HTR-8/SVneo (cell line): ENCODE measurements at regions not wholly inside any gene's neighbourhood (a gene's known extent, or its start where the extent isn't known, plus 50 kb on each side); places are given as distances from the start of the nearest gene placed in this dataset.

ENCODE experiments used
- DNase-seq: peaks from one replicate; pipeline ENCODE4 v3.0.0; 2011; ENCODE audit warnings: low spot score, mixed read lengths; ENCODE audit not compliant: insufficient read length
- FAIRE-seq: peaks from 2 replicates; lab custom pipeline; 2011; peaks lifted over from hg19 to GRCh38; lab: Jason Lieb, UNC

DNA sequence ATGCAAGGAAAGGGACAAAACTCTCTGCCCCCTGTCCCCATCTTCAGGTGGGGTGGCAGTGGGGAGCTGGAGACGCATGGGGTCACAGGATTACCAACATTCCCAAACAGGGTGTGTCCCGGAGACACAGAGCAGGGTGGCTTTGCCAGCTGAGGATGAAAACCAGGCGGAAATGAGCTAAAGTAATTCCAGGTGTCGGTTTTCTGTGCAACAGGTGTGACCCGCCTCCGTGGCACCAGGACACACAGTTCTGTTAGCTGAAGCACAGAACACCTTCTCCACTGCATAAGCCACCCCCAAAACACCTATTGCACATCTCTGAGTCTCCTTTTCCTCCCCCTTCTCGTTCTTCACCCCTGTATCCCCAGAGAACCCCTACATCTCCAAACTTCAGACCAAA, 122.7 kb upstream of the GLI2 start:
- FAIRE-seq (peak; percentile 20), DNase-seq (no peak)

DNA sequence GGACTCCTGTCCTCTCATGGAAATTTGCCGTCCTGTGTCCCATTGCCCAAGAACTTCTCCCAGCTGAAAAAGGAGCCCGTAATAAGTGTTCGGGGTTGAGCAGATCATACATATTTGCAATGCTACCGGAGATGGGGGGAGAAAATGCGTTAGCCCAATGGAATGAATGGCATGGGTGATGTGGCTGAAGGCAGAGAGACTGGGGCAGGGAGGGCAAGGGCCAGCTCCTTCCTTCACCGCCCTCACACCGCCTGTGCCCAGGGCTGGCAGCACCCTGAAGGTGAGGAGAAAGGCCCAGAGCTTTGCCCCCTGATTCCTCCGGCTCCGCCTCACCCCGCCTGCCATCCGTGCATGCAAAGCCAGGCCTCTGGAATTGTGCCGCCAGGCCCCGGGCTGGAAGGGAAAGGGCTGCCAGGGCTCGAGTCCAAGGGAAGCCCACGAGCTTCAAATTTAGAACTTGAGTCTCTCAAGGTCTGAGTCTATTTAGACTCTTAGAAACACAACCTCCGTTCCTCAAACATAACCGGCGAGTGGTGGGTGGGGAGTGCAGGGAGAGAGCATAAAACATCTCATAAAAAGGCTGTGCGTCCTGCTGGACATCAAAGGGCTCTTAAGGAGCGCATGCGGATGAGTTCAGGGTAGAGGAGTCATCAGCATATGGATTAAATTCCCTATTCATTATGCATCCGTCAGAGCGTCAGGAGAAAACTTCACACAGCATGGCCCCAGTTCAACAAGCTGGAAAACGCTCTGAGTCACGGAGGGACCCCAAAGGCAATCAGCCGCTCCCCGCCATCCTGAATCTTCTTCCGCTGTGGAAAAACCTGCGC, 121.7 kb upstream of the GLI2 start:
- DNase-seq (peak; percentile 59), FAIRE-seq (peak; percentile 92)

DNA sequence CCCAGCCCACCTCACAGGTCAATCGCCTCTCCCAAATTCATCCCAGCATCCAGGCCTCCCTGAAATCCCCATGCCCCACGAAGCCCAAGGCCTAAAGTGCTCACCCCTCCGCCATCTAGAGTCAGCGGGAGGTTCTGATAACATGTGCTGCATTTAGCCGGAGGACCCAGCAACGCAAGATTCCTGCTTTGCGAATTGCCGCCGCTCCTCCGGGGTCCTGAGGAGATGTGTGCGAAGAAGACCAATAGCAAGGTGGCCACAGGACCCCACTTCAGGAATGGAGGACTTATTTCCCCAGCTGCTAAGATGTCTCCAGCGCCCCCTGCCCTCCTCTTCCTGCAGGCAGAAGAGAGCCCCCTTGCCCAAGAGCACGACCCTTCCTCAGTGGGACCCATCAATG, 120.8 kb upstream of the GLI2 start:
- FAIRE-seq (no peak), DNase-seq (no peak)

DNA sequence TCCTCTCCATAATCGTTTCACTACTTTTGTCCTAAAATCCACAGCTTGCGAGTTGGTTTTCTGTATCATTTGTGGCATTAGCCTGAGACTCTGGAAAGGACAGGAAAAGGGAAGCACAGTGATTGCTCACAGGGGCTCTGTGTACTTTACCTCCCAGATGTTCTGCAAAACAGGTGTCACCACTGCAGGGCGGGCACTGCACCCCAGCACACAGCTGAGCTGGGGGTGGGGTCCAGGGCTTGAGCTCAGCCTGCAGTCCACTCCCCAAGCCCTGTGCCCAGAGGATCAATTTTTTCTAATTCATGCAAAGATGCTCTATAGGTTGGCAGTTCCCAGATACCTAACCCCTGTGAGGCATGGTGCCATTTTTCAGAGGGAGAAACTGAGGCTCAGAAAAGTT, 119.4 kb upstream of the GLI2 start:
- DNase-seq, result no peak
- FAIRE-seq, result no peak

DNA sequence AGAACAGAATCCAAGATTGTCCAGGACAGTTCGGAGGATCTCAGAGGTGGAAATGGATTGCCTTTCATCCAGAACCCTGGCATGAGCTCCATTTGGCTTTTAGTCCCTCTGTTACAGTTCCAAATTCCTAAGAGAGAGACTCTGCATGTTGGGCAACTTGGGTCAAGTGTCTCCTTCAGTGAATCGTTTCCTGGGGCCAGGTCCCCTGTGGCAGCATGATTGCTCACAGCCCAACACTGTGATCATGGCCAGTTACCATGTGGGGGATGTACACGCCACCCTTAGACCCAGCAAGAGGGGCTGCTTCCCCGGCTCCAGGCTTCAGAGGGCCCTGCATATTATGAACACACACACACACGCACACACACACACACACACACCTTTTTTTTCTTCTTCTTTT, 118.6 kb upstream of the GLI2 start:
- FAIRE-seq (no peak), DNase-seq (no peak)

DNA sequence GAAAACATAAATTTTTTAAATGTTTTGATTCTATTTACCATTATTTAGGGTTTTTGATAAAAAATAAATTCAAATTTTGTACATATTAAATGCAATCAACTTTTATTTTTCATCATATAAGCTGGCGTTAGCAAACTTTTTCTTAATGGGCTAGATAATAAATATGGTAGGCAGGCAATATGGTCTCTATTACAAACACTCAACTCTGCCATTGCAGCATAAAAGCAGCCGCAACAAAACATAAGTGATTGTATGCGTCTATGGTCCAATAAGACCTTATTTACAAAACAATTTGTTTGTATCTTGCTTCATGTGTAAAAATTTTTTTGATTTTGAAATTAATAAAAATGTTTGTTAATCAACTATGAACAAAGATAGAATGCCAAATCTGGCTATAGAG, 116.8 kb upstream of the GLI2 start:
- no peak for FAIRE-seq

DNA sequence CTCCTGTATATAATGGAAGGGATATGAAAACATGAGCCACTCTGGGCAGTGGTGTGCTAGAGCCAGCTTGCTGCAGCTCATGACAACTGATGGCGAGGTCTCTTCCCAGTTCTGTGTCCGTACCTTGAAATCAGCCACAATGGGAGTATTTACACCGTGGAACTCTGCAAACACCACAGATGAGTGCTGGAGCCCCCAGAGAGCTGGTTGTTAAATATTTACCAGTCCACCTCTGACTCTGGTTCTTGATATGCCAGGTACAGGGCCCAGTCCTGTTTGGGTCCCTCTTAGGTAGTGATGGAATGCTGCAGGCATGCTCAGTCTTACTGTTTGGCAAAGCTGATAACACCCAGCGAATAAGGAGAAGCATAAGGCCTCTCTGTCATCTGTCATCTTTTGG, 116.1 kb upstream of the GLI2 start:
- FAIRE-seq (no peak), DNase-seq (no peak)

More for the DNA sequence above, 116.8 kb upstream of the GLI2 start:
- no peak for DNase-seq

DNA sequence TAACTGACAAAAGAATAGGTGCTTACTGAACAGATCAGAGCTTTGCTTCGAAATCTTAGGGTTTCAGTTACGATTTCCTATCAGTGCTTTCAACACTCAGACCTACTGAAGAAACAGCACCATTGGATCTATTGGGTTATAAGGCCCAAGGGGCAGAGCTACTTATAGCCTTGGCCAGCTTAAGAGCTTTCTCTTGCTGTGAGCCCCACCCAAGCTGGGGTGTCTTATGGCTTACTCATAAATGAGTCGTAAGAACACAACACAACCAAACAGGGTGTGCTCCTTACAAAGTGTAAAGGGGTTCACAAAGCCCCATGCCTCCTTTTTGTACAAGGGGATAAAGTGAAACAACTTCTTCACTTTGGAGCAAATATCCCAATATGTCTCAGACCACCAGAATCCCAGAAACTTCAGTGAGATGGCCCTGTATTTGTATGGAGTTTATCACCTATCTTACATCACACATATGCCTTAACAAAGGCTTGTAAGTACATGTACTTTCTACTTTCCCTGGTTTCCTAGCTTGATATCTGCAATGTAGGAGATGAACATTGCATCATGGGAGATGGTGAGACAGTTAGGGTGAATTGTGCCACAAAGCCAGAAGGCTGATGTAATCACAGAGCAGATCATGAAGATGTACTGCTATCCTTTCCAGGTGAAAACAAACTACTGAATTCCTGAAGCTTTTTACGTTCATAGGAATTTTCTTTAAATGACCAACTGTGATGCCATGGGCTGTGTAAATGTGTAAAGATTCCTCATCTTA, 115.5 kb upstream of the GLI2 start:
- FAIRE-seq (peak; percentile 63), DNase-seq (no peak)

DNA sequence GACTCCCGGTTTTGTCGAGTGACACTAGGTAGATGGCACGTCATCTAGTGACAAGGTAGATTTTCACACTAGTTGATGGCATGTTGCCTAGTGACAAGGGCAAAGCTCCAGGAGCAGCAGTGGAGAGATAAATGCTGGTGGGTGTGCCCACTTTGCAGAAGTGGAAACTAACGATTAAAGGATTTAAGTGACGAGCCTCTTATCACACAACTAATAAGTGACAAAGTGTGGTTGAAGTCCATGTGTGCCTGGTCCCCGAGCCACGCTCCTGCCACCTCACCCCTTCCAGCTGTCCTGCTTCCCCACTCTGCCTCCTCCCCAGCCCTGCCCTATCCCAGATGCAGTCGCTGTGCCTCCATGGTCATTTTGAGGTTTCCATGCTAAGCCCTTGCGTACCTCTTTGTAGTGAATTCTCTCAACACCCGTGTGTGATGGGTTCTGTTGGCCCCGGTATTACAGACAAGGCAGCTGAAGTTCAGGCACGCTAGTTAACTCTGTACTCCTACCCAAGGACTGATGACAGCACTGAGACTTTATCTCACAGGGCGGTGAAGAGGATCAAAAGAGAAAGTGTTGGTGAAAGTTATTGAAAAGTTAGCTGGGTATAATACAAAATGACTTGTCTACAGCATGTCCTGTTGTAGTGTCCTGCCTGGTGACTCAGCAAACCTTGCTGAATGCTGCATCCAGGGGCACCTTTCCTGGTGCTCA, 113.4 kb upstream of the GLI2 start:
- FAIRE-seq (no peak), DNase-seq (no peak)

DNA sequence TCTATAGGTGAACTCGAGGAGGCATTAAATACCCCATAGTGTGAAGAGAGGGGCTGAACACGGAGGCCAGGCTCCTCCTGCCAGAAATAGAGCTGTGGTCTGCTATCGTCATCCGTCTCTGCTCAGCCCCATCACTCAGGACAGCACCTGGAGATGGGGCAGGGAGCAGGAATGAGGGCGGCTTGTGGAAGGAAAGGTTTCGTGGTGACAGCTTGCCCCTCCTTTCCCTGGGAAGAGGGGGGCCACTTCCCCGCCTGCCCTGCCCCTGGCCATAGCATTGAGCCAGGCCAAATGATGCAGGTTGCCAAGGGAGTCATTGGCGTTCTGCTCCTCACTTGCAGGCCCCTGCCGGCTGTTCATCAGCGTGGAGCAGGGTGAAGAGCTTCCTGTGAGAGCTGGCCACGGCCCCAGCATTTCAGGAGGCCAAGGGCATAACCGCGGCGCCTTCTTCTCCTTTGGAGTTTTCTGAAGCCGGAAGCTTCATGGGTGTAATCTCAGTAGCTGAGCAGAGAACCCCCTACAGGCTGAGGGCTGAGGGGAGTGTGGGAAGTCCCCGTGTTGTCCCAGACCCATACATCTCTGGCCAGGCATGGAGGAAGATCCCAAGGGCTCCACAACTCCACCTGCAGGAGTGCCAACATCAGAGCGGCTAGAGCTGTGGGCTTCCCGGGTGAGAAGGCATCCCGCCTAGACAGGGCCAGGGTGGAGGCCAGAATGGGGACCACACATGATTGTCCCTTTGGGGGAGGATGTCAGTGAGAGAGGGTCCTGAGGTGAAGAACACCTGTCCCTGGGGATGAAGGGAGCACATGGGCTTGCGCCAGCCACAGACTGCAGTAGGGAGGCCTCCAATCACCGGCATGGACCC, 112.5 kb upstream of the GLI2 start:
- DNase-seq (no peak), FAIRE-seq (no peak)

DNA sequence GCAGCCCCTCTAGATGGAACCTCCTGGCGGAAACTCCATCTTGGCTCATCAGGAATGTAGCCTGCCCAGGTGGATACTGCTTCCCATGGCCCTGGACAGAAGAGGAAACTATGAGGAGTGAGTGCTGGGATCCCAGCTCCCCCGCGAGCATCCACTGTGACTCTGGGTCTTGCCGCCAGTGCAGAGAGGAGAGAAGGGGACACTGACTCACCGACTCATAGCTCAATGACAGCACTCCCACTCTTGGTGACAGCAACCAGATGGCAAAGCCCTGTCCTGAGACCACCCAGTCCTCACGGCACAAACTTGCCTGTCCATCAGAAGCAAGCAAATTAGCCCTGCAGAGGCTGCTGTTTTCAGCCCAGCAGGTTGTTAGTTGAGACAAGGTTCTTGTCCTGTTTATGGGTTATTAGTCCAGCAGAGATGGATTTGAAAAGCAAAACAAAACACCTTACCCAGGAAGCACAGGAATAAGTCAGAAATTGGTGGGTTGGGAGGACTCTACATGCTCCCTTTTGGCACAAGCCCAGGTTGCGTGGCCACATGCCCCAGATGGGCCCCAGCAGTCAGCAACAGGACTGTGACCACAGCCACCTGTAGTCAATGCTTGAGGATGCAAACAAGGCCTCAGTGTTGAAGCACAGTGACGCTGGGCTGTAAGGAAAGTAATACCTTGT, 111.5 kb upstream of the GLI2 start:
- DNase-seq (no peak), FAIRE-seq (no peak)

DNA sequence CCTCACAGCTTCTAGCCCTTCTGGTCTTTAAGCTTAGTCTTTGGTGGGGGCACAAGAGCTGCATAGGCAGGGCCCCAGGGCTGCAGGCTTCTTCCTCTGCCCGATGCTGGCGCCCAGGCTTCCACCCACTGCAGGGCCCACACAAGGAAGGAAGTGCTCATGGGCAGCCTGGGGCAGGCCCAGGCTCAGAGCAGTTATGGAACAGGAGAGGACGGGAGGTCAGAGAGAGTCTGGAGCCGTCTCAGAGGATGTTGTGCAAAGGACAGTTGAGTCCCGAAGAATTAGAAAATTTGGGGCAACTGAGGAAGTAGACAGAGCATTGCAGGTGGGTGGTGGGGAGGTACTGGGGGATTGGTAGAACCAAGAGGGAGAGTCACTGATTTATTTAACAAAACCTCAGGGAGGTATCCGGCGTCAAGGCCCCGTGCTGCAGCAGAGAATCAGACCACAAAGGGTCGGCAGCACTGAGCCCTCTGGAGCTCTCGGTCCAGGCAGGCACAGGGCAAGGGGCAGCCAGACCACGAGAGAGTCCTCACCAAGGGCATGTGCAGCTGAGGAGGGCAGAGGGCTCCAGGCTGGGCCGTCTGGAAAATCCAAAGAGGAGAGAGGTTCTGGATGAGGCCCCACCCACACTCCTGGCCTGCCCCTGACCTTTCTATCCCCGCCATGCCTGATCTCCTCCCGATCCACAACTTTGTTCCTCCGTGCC, 110.8 kb upstream of the GLI2 start:
- DNase-seq (no peak), FAIRE-seq (no peak)

DNA sequence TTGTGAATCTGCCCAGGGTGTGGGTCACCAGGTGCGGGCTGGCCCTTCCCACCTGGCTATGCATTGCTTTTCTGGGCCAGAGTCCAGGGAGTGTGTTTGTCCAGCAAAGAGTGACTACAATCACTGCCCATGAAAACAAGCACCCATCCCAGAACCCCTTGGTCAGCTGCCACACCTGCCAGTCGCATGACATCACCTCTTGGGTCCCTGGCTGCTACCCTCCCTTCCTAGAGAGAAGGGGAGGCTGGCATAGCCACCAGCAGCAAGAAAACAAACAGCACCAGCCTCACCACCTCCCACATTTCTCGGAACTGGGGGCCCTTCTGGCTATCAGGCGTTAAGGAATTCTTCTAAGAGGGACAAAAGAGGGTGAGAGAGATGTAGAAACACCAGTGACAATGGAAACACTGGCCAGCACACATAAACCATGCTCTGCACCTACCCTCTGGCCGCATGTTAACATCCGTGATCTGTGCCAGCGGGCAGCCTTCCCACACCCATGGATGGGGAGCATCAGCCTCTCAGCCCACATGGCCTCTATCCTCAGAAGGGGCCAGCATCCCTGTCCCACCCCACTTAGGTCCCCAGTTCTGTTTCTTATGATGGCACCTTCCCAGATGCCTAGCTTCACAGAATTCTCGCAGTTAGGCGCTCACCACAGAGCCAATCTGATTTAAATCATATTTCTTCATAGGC, 109.7 kb upstream of the GLI2 start:
- DNase-seq (no peak), FAIRE-seq (no peak)

DNA sequence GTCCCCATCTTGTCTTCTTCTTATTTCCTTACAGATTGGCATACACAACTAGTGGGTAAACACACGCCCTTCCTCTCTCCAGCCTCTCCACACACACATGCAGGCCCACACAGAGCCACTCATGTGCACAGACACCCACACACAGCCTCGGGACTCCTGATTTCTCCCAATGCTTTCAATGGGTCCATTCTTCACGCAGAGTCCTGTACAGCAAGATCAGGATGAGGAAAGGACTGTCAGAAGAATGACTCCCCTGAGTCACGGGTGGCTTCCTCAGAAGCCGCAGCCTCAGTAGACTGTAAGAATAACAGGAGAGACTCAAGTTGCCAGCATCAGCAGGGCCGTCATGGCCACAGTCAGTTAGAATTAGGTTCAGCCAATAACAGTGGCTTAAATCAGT, 109.1 kb upstream of the GLI2 start:
- FAIRE-seq (no peak), DNase-seq (no peak)

DNA sequence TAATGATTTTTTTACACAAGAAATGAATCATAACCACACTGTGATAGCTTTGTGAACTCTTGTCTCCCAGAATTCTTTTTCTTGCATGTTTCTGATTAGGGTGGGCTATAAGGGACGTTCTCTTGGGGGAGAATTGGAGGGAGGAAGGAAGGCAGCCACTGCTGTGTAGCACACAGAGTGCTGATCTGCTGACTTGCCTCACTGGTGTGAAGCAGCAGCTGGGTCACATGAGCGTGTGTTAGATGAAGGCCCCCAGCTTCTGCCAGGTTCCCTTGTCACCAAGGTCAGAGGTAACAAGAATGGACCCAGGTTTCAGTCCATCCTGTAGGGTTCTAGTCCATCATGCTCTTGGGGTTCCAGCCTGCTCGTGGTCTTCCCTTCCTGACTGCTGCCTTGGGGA, 107.4 kb upstream of the GLI2 start:
- FAIRE-seq, result no peak
- no peak for DNase-seq

DNA sequence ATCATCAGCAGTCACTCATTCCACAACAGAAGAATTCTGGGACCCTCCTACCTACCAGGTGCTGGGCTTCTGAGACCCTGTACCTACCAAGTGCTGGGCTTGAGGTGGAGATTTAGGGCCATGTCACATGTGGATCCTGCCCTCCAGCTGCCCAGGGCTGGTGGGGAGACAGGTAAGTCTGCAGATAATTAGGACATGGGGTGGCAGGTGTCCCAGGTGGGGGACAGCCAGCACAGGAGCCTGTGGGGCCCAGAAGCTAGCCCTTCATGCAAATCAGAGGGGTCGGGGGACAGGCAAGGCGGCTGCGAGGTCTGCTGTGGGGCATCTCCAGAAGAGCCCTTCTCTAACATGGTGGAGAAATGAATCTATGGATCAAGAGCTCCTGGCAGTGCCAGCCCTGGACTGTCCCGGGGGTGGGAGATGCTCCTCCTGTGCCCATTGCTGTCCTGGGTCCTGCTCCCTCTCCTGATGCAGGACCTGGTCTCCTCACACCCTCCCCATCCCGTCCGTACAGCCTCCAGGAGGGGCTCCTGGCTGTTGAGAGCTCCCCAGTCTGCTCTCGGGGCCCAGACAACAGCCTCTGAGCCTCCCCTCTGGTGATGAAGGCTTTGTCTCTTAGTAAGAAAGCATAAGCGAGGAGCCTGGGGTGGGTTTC, 106.3 kb upstream of the GLI2 start:
- FAIRE-seq (no peak), DNase-seq (no peak)

DNA sequence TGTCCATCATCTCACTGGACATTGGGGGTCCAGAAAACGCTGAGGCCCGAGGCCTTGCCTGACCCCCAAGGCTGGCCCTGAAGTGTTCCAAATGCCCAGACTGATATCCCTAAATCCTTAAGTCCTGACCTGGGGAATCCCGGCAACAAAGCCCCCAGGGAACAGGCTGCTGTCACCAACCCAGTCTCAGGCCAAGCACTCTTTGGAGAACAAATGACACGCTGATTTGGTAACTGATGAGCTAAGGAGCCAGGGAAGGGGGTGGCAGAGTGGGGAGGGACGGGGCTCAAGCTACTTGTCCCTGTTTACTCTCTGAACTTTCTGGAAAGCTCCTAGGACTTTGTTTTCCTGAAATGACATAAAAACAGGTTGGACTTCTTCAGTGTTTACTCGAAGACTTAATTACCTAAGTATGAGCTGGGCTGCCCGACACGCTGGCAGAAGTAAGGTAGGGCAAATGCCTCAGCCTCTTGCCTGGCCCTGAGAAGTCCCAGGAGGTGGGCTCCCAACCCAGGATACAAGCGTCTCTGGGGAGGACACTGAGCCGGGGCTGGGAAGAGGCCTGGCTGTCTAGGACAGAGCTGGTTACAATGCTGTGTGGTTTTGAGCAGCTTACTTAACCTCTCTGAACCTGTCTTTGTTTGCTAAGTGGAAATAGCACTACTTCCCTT, 105.5 kb upstream of the GLI2 start:
- FAIRE-seq, result no peak
- DNase-seq, result no peak
